HAP-1 (cell line): ENCODE measurements at regions not wholly inside any gene's neighbourhood (a gene's known extent, or its start where the extent isn't known, plus 50 kb on each side); places are given as distances from the start of the nearest gene placed in this dataset.

Experiments
- DNase-seq, 2 experiments: peaks; one replicate each; pipeline ENCODE4 v3.0.0-alpha.2; 2016 to 2020; ENCODE audit warnings: low spot score in 2 of 2
- H3K27me3 ChIP-seq: fragments of 250-450 bp; sonication (Bioruptor Pico); 2 replicates; pipeline ENCODE4 v1.5.1; 2020; ENCODE audit warnings: low read depth, mild to moderate bottlenecking, moderate library complexity
- H3K36me3 ChIP-seq: fragments of 250-450 bp; sonication (Bioruptor Pico); replicated peaks from 2 replicates; pipeline ENCODE4 v1.5.1; 2020; ENCODE audit warnings: mild to moderate bottlenecking
- H3K4me1 ChIP-seq: fragments of 250-450 bp; sonication (Bioruptor Pico); 2 replicates; pipeline ENCODE4 v1.5.1; 2020; ENCODE audit warnings: mild to moderate bottlenecking
- H3K4me3 ChIP-seq: fragments of 250-450 bp; sonication (Bioruptor Pico); 2 replicates; pipeline ENCODE4 v1.5.1; 2020; ENCODE audit warnings: mild to moderate bottlenecking, moderate library complexity
- H3K9me3 ChIP-seq: fragments of 250-450 bp; sonication (Bioruptor Pico); 2 replicates; pipeline ENCODE4 v1.5.1; 2020; ENCODE audit warnings: mild to moderate bottlenecking, moderate library complexity
- in situ Hi-C: fragments of 300-500 bp; cut with MboI; formaldehyde crosslinking; loops from 3 replicates; pipeline ENCODE4 v1.14.3; 2020; ENCODE audit warnings: low sequenced_read_pairs, inconsistent platforms, mixed read lengths

- Histone ChIP-seq H3K4me1 (no peaks in the 10 kb centered on the region), H3K4me3 (no peak overlapping the region), H3K27me3 (no peaks in the 10 kb centered on the region), H3K36me3 (no peaks in the 10 kb centered on the region), H3K9me3 (no peaks in the 10 kb centered on the region)
- DNase-seq: peak in 1 of 2 experiments; percentile 4
- in situ Hi-C loops: no loop called here
These were observed 163.6 kb upstream of the RORB start for GRCh38 chr9:74333384-74334032.

- Histone ChIP-seq H3K27me3 (no peaks in the 10 kb centered on the region), H3K4me3 (no peak overlapping the region), H3K9me3 (no peaks in the 10 kb centered on the region), H3K36me3 (no peaks in the 10 kb centered on the region), H3K4me1 (no peaks in the 10 kb centered on the region)
- in situ Hi-C loops: no loop called here
- no peak for DNase-seq
These were observed 162.9 kb upstream of the RORB start for GRCh38 chr9:74334271-74334670.

GRCh38 chr9:74336161-74336560 lies 161.0 kb upstream of the RORB start:
- no peaks in the 10 kb centered on the region for H3K27me3 ChIP-seq
- no peaks in the 10 kb centered on the region for H3K36me3 ChIP-seq
- no peak for DNase-seq
- H3K4me3 ChIP-seq: no peak overlapping the region
- in situ Hi-C loops: no loop called here
- no peaks in the 10 kb centered on the region for H3K9me3 ChIP-seq
- no peaks in the 10 kb centered on the region for H3K4me1 ChIP-seq

- in situ Hi-C loops: no loop called here
- no peaks in the 10 kb centered on the region for H3K4me1 ChIP-seq
- no peaks in the 10 kb centered on the region for H3K36me3 ChIP-seq
- H3K9me3 ChIP-seq: no peaks in the 10 kb centered on the region
- no peaks in the 10 kb centered on the region; the same call in 1 of the 2 replicates for H3K27me3 ChIP-seq
- no peak overlapping the region for H3K4me3 ChIP-seq
- DNase-seq: no peak
These were observed 148.4 kb upstream of the RORB start for GRCh38 chr9:74348777-74349176.

GRCh38 chr9:74355107-74355506 lies 142.0 kb upstream of the RORB start:
- no peak for DNase-seq
- Histone ChIP-seq H3K27me3 (no peaks in the 10 kb centered on the region; the same call in 1 of the 2 replicates), H3K36me3 (no peaks in the 10 kb centered on the region), H3K4me3 (no peak overlapping the region), H3K9me3 (no peaks in the 10 kb centered on the region), H3K4me1 (no peaks in the 10 kb centered on the region)
- in situ Hi-C loops: no loop called here

GRCh38 chr9:74357577-74357976 lies 139.6 kb upstream of the RORB start:
- in situ Hi-C loops: no loop called here
- no peak overlapping the region for H3K4me3 ChIP-seq
- H3K9me3 ChIP-seq: no peaks in the 10 kb centered on the region
- H3K36me3 ChIP-seq: no peaks in the 10 kb centered on the region
- H3K27me3 ChIP-seq: no peaks in the 10 kb centered on the region
- no peaks in the 10 kb centered on the region for H3K4me1 ChIP-seq
- no peak for DNase-seq

GRCh38 chr9:74358959-74359358 lies 138.2 kb upstream of the RORB start:
- Histone ChIP-seq H3K27me3 (no peaks in the 10 kb centered on the region), H3K36me3 (no peaks in the 10 kb centered on the region), H3K9me3 (no peaks in the 10 kb centered on the region), H3K4me1 (no peaks in the 10 kb centered on the region), H3K4me3 (no peak overlapping the region)
- DNase-seq: no peak
- in situ Hi-C loops: no loop called here

- Histone ChIP-seq H3K27me3 (no peaks in the 10 kb centered on the region), H3K36me3 (no peaks in the 10 kb centered on the region), H3K4me1 (no peaks in the 10 kb centered on the region), H3K4me3 (no peak overlapping the region), H3K9me3 (no peaks in the 10 kb centered on the region)
- no peak for DNase-seq
- in situ Hi-C loops: no loop called here
These were observed 135.6 kb upstream of the RORB start for GRCh38 chr9:74361508-74361907.

GRCh38 chr9:74362423-74362822 lies 134.7 kb upstream of the RORB start:
- no peaks in the 10 kb centered on the region for H3K27me3 ChIP-seq
- H3K4me3 ChIP-seq: no peak overlapping the region
- H3K9me3 ChIP-seq: no peaks in the 10 kb centered on the region
- H3K36me3 ChIP-seq: no peaks in the 10 kb centered on the region
- no peak for DNase-seq
- in situ Hi-C loops: no loop called here
- H3K4me1 ChIP-seq: no peaks in the 10 kb centered on the region

GRCh38 chr9:74366111-74366510 lies 131.0 kb upstream of the RORB start:
- in situ Hi-C loops: no loop called here
- DNase-seq: no peak
- H3K4me1 ChIP-seq: no peaks in the 10 kb centered on the region
- no peaks in the 10 kb centered on the region for H3K36me3 ChIP-seq
- H3K27me3 ChIP-seq: no peaks in the 10 kb centered on the region
- H3K9me3 ChIP-seq: no peaks in the 10 kb centered on the region
- no peak overlapping the region for H3K4me3 ChIP-seq

GRCh38 chr9:74369844-74370243 lies 127.3 kb upstream of the RORB start:
- in situ Hi-C loops: no loop called here
- no peaks in the 10 kb centered on the region for H3K36me3 ChIP-seq
- H3K9me3 ChIP-seq: no peaks in the 10 kb centered on the region
- DNase-seq: no peak
- H3K4me3 ChIP-seq: no peak overlapping the region
- H3K27me3 ChIP-seq: no peaks in the 10 kb centered on the region
- H3K4me1 ChIP-seq: no peaks in the 10 kb centered on the region

GRCh38 chr9:74373348-74373747 lies 123.8 kb upstream of the RORB start:
- Histone ChIP-seq H3K4me1 (no peaks in the 10 kb centered on the region), H3K36me3 (no peaks in the 10 kb centered on the region), H3K27me3 (no peaks in the 10 kb centered on the region), H3K4me3 (no peak overlapping the region), H3K9me3 (no peaks in the 10 kb centered on the region)
- in situ Hi-C loops: no loop called here
- no peak for DNase-seq

- in situ Hi-C loops: no loop called here
These were observed 117.4 kb upstream of the RORB start for GRCh38 chr9:74379718-74380117.

GRCh38 chr9:74391816-74392215 lies 105.3 kb upstream of the RORB start:
- DNase-seq: no peak
- in situ Hi-C loops: no loop called here
- Histone ChIP-seq H3K4me1 (no peaks in the 10 kb centered on the region), H3K4me3 (no peak overlapping the region), H3K36me3 (no peaks in the 10 kb centered on the region), H3K27me3 (no peaks in the 10 kb centered on the region), H3K9me3 (no peaks in the 10 kb centered on the region)

More at GRCh38 chr9:74379718-74380117, 117.4 kb upstream of the RORB start:
- peak; percentile 23 to 26 for DNase-seq
- Histone ChIP-seq H3K36me3 (no peaks in the 10 kb centered on the region), H3K27me3 (no peaks in the 10 kb centered on the region), H3K9me3 (no peaks in the 10 kb centered on the region), H3K4me3 (no peak overlapping the region), H3K4me1 (no peaks in the 10 kb centered on the region)

GRCh38 chr9:74403581-74403980 lies 93.6 kb upstream of the RORB start:
- no peak for DNase-seq
- in situ Hi-C loops: no loop called here
- Histone ChIP-seq H3K36me3 (no peaks in the 10 kb centered on the region), H3K4me3 (no peak overlapping the region), H3K27me3 (no peaks in the 10 kb centered on the region), H3K4me1 (no peaks in the 10 kb centered on the region), H3K9me3 (no peaks in the 10 kb centered on the region)
